ENCODE measurements at regions not wholly inside any gene's neighbourhood (a gene's known extent, or its start where the extent isn't known, plus 50 kb on each side); places are given as distances from the start of the nearest gene placed in this dataset.

GRCh38 chr5:57893926-57894325, 411.3 kb upstream of the ACTBL2 start:
- no peak for TF ChIP-seq EP300 (IDR thresholded peaks at IDR 0.05; ENCODE audit: borderline replicate concordance in 1 of 2, low read depth in 2 of 2, low read length in 2 of 2)
- TF ChIP-seq SIN3A (conservative IDR thresholded peaks at IDR 0.05 in 1 of 2, IDR thresholded peaks at IDR 0.05 in 1 of 2; ENCODE audit: low read depth in 1 of 2, low read length in 2 of 2) = no peak
- H3K4me1 ChIP-seq (replicated peaks in 1 of 4; ENCODE audit: control insufficient read depth in 3 of 4, insufficient read depth in 4 of 4, low read length in 3 of 4) = peaks cover 0 to 13% (median 2%) of the 10 kb centered on the region in 4 experiments; a peak in 5 of 7 replicates
- H3K9ac ChIP-seq (replicated peaks in 1 of 4; ENCODE audit: extremely low read depth in 1 of 4, low read depth in 3 of 4, low read length in 3 of 4) = no peak overlapping the region
- H3K79me1 ChIP-seq (ENCODE audit: low read depth, low read length) = no peaks in the 10 kb centered on the region
- no peak overlapping the region for H3K4me3 ChIP-seq (ENCODE audit: extremely low read depth in 1 of 4, insufficient read depth in 2 of 4, low read depth in 3 of 4, low read length in 4 of 4)
- no peak overlapping the region for H2BK15ac ChIP-seq (ENCODE audit: low read length)
- H3K9me3 ChIP-seq (ENCODE audit: insufficient read depth in 2 of 2, low read depth in 1 of 2, low read length in 1 of 2) = no peaks in the 10 kb centered on the region
- H2BK12ac ChIP-seq (ENCODE audit: low read depth, low read length) = no peak overlapping the region
- no peak overlapping the region for H4K91ac ChIP-seq (replicated peaks; ENCODE audit: insufficient read length, low read length)
- no peak overlapping the region for H2BK5ac ChIP-seq (ENCODE audit: low read depth, low read length)
- ChIA-PET CTCF (ENCODE audit: partially characterized antibody) (no interaction called here), POLR2A (ENCODE audit: partially characterized antibody) (no interaction called here)
- no peaks in the 10 kb centered on the region for H3K79me2 ChIP-seq (ENCODE audit: control insufficient read depth in 1 of 2, insufficient read depth in 2 of 2, low read length in 2 of 2)
- no peak overlapping the region for H3K18ac ChIP-seq (ENCODE audit: extremely low read depth, low read length)
- no peak overlapping the region for H3K23ac ChIP-seq (ENCODE audit: insufficient read length)
- no peak overlapping the region for H4K5ac ChIP-seq (ENCODE audit: insufficient read length, low read depth, low read length)
- no peaks in the 10 kb centered on the region for H3K36me3 ChIP-seq (ENCODE audit: control insufficient read depth in 2 of 4, insufficient read depth in 4 of 4, low read length in 3 of 4)
- no peak overlapping the region for H2BK20ac ChIP-seq (ENCODE audit: low read length)
- H2AFZ ChIP-seq (ENCODE audit: low read length) = no peak overlapping the region; the same call in 1 of the 2 replicates
- H3K27ac ChIP-seq (ENCODE audit: low read depth, low read length) = no peak overlapping the region
- WGBS, 2 experiments (ENCODE audit: extremely low coverage in 1 of 2, insufficient coverage in 1 of 2, insufficient read length in 1 of 2, insufficient replicate concordance in 2 of 2, low coverage in 1 of 2, low lambda C conversion rate in 2 of 2, missing lambda C conversion rate in 1 of 2) = 92% methylated on average over 1 of the region's 1 CpG; no CpG with 5 or more reads in 1 of the 2 experiments
- no peak overlapping the region for H3K56ac ChIP-seq (replicated peaks; ENCODE audit: insufficient read length, low read depth, low read length)
- H3K14ac ChIP-seq (ENCODE audit: insufficient read length) = no peak overlapping the region
- H4K8ac ChIP-seq (ENCODE audit: extremely low read depth, insufficient read depth, low read length) = no peak overlapping the region
- FAIRE-seq = no peak
- H2BK120ac ChIP-seq (replicated peaks; ENCODE audit: low read depth, low read length) = no peak overlapping the region
- no peaks in the 10 kb centered on the region for H3K27me3 ChIP-seq (replicated peaks in 1 of 4; ENCODE audit: control insufficient read depth in 3 of 4, extremely low read depth in 1 of 4, insufficient read depth in 3 of 4, low read length in 3 of 4)
- no peak overlapping the region for H3K4me2 ChIP-seq (ENCODE audit: insufficient read depth in 1 of 2, low read depth in 2 of 2, low read length in 2 of 2)
- no peak overlapping the region for H2AK5ac ChIP-seq (ENCODE audit: low read depth, low read length)
- no peaks in the 10 kb centered on the region for H3K23me2 ChIP-seq (ENCODE audit: low read depth, low read length)
- no peak for DNase-seq (ENCODE audit: low read depth in 1 of 2, low spot score in 2 of 2)
- no peak overlapping the region for H3K4ac ChIP-seq (replicated peaks; ENCODE audit: insufficient read length, low read depth, low read length)
- H4K20me1 ChIP-seq (replicated peaks in 1 of 2; ENCODE audit: control insufficient read depth in 1 of 2, insufficient read depth in 2 of 2, low read length in 2 of 2) = no peaks in the 10 kb centered on the region

Data from H1 (cell line).